NCI-H2171 treated with DMSO at 0.1 percent for 48 hours (cell line): ENCODE measurements at regions not wholly inside any gene's neighbourhood (a gene's known extent, or its start where the extent isn't known, plus 50 kb on each side); places are given as distances from the start of the nearest gene placed in this dataset.

Experiments used
- DNase-seq: peaks from one replicate; lab custom pipeline; 2025; lab: John Stamatoyannopoulos, UW

GRCh38 chr5:143664623-143665022 is 147.3 kb upstream of the HMHB1 start:
- DNase-seq, result no peak

DNA sequence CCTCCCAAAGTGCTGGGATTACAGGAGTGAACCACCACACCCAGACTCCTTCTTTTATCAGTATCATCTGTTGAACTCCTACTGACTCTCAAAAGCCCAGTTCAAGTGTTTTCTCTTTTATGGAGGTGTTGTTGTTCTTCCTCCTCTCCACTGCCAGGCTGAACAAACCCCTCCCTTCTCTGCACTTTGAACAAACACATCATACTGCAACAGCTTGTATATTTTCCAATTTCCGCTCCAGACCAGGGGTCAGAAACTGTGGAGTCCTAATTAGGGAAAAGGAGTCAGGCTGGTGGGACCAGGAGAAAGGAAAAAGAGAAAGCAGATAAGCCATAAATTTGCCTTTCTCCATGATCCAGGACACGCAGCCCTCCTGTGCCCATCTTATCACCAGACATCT is 148.1 kb upstream of the HMHB1 start:
- DNase-seq, result no peak

DNA sequence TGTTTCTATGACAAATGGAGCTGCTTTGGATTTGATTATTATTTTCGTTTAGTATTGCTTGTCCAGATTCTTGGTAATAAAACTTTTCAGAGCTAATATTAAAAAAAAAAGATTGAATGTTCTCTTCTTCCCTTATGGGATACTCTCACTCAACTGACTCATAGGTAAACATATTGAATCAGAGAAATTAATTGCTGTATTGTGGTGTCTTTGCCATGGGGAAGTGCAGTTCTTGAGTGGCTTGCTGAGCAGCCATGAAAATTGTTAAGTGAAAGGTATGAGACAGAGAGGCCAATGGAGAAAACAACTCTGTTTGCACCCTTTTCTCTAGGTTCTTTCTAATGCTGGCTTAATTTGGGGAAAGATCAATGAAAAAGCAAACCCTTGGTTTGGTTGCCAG is 149.9 kb upstream of the HMHB1 start:
- DNase-seq, result no peak

DNA sequence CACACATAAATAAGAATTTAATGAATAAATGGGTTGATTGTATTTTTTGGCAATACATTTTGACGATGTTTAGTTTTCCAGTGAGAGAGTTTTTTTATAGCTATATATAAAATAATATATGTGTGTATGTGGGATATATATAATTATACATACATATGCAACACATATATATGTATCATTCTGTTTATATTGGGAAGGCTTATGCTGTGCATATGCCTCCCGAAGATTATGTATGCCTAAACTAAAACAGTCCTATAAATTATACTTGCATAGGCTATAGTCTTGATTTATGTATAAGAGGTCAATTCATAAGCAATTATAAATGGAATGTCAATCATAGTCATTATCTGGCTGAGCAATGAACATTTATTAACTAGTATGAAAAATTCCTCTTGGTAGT is 151.3 kb upstream of the HMHB1 start:
- DNase-seq, result no peak

- no peak for DNase-seq
These were observed 152.2 kb upstream of the HMHB1 start for GRCh38 chr5:143659599-143660238.

DNA sequence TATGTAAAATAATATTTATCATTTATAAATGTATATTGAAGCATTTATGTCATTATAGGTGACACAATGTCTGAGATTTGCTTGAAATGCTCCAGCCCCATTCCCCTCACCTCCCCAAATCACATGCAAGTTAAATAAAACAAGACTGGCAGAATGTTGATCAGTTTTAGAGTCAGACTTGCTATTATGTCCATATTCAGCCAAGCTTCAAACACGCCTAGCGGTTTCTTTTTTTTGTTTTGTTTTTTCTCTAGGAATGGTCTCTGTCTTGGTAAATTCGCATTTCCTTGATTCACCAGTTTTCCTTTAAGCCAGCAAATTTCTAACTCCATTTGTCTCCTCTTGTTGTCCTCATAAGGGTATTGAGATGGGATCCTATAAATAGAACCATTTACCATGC is 153.0 kb upstream of the HMHB1 start:
- no peak for DNase-seq

DNA sequence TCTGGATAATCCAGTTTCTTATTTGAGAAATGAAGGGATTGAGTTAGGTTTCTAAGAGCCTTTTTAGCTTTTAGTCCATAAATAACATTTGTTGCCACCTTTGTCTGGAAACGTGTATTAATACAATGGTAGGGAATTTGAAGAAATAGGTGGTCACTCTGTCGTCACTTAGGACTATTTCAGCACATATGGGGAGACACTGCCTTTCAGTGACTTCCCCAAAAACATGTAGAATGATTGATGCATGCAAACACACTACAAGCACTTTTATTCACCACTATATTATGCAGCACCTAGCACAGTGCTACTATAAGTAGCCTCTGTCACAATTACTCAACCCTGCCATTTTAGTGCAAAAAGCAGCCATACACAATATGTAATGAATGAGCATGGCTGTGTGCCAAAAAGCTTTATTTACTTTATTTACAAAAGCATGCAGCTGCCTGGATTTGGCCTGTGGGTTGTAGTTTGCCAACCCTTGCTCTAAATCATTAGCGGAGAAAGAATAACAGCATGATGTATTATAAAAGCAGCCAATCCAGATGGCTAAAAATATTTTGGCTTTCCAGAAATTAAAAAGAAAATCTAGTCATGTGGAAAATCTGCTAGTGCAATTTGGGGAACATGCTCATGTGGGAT is 154.2 kb upstream of the HMHB1 start:
- DNase-seq, result peak; percentile 54

DNA sequence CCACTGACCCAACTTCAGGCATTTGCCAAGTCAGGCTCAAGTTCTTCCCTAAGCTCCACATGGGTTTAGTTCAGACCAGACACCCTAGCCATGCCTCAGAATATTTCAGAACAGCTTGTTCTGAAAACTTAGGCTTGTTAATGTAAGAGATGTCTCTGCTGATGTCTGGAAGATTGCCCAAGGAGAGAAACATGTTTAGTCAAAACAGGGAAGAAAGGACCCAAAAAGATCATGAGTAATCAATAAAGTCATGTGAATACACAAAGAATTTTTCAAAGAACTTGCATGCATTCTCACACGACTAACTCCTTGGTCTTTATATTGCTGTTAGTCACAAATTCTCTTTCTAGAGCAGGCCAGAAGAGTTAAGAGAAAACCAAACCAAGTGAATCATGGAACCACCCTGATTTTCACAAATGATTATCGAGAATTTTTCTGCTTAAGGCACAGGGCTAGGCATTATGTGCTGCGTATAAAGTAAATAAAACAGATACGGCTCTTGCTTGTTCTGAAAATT is 158.1 kb upstream of the HMHB1 start:
- DNase-seq, result no peak

DNA sequence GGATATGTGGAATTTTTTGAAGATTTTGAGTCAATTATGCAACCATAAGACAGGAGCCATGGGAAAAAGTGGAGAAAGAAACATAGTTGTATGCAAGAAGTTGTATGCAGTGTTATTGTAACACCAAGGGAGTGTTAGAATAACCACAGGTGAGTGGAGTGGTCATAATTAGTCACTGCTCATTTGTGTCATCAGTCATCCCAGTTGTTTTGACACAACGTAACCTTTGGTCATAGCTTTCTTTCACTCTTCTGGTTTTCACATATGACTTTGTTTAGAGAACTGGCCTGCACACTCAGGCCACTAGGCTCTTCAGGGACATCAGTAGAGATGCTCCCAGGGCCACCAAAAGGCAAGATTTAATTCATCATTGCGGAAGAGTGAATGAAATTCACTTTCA is 158.7 kb upstream of the HMHB1 start:
- no peak for DNase-seq

DNA sequence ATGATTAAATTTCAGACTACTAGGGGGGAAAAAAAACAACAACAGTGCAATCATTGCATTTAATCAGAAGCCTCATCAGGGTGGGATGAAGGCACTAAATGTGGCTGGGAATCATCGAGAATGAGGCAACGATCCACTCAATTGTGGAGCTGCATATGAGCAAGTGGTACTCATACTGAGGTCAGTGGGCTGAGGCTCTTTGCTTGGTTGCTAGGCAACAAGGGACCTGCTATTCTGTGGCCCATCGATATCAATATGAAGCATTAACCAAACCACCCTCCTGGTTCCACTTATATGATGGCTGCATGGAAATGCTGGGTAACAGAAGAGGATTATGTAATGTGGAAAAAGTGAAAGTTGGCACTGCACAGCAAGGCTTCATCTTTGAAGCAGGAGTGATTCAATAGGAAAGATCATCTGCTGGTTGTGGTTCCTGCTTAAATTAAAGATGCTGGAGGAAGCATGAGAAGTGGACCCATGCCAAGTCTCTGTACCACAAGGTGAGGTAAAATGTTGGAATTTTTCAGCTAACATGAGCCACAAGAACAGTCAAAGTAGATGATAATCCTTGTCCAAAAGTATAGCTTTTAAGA is 159.8 kb upstream of the HMHB1 start:
- peak; percentile 43 for DNase-seq

DNA sequence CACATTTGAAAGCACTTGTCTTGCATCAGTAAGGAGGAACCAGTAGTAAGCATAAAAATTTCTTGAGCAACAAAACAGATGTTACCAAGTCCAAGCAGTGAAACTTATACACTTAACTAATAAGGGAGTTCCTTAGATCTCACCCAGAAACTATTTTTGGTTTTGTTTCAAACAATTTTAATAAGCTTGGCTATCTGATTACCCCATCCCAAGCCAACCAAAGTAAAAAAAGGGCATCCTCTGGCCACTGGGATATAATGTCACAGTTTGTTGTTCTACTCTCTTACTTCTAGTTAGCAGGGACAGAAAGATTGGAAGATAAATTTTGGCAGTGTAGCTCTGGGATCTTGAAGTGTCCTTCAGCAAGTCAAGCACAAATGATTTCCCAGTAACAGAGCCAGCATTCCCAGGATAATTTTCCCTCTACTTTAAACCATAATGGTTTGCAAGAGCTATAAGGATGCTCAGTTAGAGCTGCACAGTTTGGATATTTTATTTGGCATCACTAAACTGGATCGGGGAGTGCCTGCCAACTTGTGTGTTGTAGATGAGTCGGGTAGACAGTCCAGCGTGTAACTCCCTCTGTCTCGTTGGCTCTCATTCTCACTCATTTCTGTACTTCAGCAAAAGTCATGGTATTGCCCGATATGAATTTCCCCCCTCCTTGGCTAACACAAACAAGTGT is 161.9 kb upstream of the HMHB1 start:
- no peak for DNase-seq

- DNase-seq, result no peak
These were observed 163.3 kb upstream of the HMHB1 start for GRCh38 chr5:143648696-143649095.

DNA sequence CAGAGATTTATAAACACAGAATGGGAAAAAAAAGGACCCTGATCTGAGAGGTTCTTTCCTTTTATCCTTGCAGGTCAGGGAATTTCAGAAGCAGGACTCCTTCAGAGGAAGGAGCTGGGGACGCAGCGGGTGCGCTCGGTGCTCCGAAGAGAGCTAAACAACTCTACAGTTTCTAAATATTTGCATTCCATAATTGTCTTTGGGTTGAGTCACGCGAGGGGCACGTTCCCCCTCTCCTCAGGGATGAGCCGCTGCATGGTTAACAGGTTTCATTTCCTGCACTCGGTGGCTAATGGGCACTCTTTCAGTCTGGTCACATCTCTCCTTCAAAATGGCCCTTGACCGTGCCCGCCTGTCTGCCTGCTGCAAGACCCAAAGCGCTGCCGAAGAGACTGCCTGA is 165.0 kb upstream of the HMHB1 start:
- no peak for DNase-seq

DNA sequence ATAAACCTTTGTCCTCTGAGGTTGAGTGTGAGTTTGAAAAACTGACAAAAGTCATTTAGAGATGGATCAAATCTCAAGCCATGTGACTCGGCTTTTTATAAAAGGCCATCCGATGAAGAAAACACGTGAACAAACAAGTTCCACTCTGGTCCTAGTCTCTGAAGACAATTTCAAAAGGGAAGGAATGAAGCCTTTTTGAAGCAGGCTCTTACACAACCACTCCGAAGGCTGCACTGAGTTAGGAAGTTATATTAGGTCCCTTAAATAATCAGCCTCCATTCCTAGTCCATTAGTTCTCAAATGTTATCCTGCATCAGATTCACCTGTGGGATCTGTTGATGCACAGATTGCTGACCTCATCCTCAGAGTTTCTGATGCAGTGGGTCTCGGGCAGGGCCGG is 166.6 kb upstream of the HMHB1 start:
- DNase-seq, result no peak

GRCh38 chr5:143644727-143645126 is 167.2 kb upstream of the HMHB1 start:
- DNase-seq, result no peak

- no peak for DNase-seq
These were observed 169.2 kb upstream of the HMHB1 start for GRCh38 chr5:143642791-143643190.

- DNase-seq, result no peak
These were observed 170.2 kb upstream of the HMHB1 start for GRCh38 chr5:143641549-143642355.

DNA sequence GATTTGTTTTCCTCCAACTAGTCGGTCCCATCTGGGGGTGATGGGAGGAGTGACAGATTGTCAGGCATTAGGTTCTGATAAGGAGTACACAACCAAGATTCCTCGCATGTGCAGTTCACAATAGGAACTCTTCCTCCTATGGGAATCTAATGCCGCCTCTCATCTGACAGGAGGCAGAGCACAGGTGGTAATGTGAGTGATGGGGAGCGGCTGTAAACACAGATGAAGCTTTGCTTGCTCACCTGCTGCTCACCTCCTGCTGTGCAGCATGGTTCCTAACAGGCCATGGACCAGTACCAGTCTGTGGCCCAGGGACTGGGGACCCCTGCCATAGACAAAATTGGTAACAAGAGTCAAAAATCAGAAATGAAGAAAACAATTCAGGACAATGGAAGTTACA is 173.3 kb upstream of the HMHB1 start:
- peak; percentile 67 for DNase-seq

DNA sequence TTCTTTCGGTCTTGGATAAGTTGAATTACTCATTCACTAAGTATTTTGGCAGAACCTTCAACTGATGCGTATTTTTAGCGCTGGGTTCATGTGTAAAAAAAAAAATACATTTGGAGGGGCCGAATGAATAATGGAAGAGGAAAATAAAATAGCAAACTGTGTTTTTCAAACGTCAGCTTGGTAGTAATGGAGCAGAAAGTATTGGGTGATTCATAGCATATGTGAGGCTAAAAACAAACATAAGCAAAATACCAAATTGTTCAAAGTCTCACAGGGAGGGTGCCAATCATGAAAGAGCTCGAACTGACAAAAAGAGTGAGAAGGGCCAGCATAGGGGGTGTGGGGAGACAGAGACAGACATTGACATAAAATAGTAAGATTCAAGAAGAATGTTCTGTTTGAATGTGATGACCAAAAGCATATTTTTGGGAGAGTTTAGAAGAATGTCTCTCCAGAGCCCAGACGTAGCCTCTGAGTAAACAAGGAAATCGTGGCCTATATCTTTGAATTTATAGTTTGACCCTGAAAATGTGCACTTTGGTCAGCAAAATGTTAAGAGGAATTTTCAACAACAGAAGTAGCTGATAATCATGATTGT is 174.9 kb upstream of the HMHB1 start:
- no peak for DNase-seq

GRCh38 chr5:143635888-143636287 is 176.1 kb upstream of the HMHB1 start:
- DNase-seq, result no peak

GRCh38 chr5:143635146-143635752 is 176.7 kb upstream of the HMHB1 start:
- DNase-seq, result no peak
